Body of pancreas (tissue), 4 donors: ENCODE measurements at regions not wholly inside any gene's neighbourhood (a gene's known extent, or its start where the extent isn't known, plus 50 kb on each side); places are given as distances from the start of the nearest gene placed in this dataset.

Experiments
- ATAC-seq: fragments of 150-250 bp; one replicate; pipeline ENCODE4 v1.9.1; 2016
- DNase-seq, 4 donors: peaks; one replicate each; pipeline ENCODE4 v3.0.0-alpha.2; 2019
- H3K27ac ChIP-seq, 4 donors: fragments of 200-600 bp; sonication (generic); 1 replicate in 3 of 4; 2 replicates in 1 of 4; pipeline versions ENCODE4 v1.5.1 to v1.6.1; 2016 to 2019; ENCODE audit warnings: mild to moderate bottlenecking in 1 of 4, mixed read lengths in 1 of 4, moderate library complexity in 1 of 4
- H3K27me3 ChIP-seq, 2 donors: fragments of 200-600 bp; sonication (generic); one replicate each; pipeline ENCODE4 v1.6.0; 2016; ENCODE audit warnings: mild to moderate bottlenecking in 1 of 2
- H3K36me3 ChIP-seq, 2 donors: fragments of 200-600 bp; sonication (generic); replicated peaks in 1 of 2; 2 replicates each; pipeline ENCODE4 v1.5.1; 2016; ENCODE audit warnings: low read depth in 2 of 2; ENCODE audit not compliant: insufficient read depth in 1 of 2
- H3K4me1 ChIP-seq: fragments of 200-600 bp; sonication (generic); one replicate; pipeline ENCODE4 v1.6.0; 2016
- H3K4me3 ChIP-seq, 2 donors: fragments of 200-600 bp; sonication (generic); 1 replicate in 1 of 2; 2 replicates in 1 of 2; pipeline ENCODE4 v1.5.1; 2016 to 2019
- H3K9me3 ChIP-seq, 3 donors: fragments of 200-600 bp; sonication (generic); 1 replicate in 2 of 3; 2 replicates in 1 of 3; pipeline ENCODE4 v1.5.1; 2016
- CTCF ChIP-seq, 7 experiments: fragments of 450-650 bp in 4 of 7; fragments of 200-600 bp in 3 of 7; sonication (generic) in 3 of 7; IDR thresholded peaks; one replicate each; pipeline ENCODE4 v1.5.1; 2016 to 2019; ENCODE audit warnings: antibody characterized with exemption in 7 of 7
- POLR2A ChIP-seq, 3 donors: fragments of 450-650 bp; IDR thresholded peaks; one replicate each; pipeline ENCODE4 v1.6.1; 2016; ENCODE audit warnings: antibody characterized with exemption in 3 of 3, mild to moderate bottlenecking in 2 of 3
- WGBS, 2 donors: methylation state at CpG; one replicate each; pipeline ENCODE4 v1.1.5; 2017; 5-methylcytosine and 5-hydroxymethylcytosine counted together
- intact Hi-C: fragments of 100-400 bp; cut with DNase I; formaldehyde crosslinking; loops from one replicate; pipeline ENCODE4 v1.15.1; 2023

DNA sequence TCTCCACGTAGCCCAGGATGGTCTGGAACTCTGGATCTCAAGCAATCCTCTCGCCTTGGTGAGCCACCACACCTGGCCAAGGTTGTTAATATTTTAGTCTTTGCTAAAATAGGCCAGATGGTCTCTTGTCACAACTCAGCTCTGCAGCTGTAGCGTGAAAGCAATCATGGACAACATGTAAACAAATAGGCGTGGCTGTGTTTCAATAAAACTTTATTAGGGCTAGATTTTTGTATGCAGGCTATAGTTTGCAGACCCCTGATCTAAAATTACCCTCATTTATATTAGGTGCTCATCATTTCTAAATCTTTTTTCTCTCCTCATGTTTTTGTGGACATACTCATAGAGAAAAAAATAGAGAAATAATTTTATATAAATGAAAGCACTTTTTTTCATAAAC is 72.1 kb upstream of the SLC28A3 start:
- no peak overlapping the region for H3K27ac ChIP-seq
- TF ChIP-seq POLR2A (IDR thresholded peaks at IDR 0.05), result no peak
- no peak for TF ChIP-seq CTCF (IDR thresholded peaks at IDR 0.05)
- intact Hi-C loops, result no loop called here
- H3K27me3 ChIP-seq, result no peaks in the 10 kb centered on the region
- WGBS, 2 donors, result 80 to 85% methylated on average over 4 of the region's 4 CpGs
- no peak for DNase-seq
- ATAC-seq, result no peak
- no peaks in the 10 kb centered on the region for H3K4me1 ChIP-seq
- no peaks in the 10 kb centered on the region for H3K36me3 ChIP-seq
- H3K9me3 ChIP-seq, result no peaks in the 10 kb centered on the region
- no peak overlapping the region for H3K4me3 ChIP-seq

DNA sequence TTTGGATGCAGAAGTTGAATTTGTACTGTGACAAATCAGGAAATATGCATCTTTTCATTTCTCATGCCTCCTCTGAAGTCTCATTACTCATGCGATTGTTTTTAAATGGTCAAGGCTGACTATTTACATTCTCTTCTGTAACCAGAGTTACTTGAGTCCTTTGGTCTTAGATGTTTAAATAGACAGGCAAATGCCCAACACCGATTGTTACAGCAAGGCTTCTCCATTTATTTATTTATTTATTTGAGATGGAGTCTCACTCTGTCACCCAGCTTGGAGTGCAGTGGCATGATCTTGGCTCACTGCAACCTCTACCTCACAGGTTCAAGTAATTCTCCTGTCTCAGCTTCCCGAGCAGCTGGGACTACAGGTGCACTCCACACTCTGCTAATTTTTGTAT is 72.7 kb upstream of the SLC28A3 start:
- WGBS, 2 donors, result 79 to 86% methylated on average over 3 of the region's 3 CpGs
- Histone ChIP-seq H3K9me3 (no peaks in the 10 kb centered on the region), H3K27me3 (no peaks in the 10 kb centered on the region), H3K36me3 (no peaks in the 10 kb centered on the region), H3K4me3 (no peak overlapping the region), H3K27ac (no peak overlapping the region), H3K4me1 (no peaks in the 10 kb centered on the region)
- ATAC-seq, result no peak
- TF ChIP-seq POLR2A (IDR thresholded peaks at IDR 0.05) (no peak), CTCF (IDR thresholded peaks at IDR 0.05) (no peak)
- intact Hi-C loops, result no loop called here
- no peak for DNase-seq

DNA sequence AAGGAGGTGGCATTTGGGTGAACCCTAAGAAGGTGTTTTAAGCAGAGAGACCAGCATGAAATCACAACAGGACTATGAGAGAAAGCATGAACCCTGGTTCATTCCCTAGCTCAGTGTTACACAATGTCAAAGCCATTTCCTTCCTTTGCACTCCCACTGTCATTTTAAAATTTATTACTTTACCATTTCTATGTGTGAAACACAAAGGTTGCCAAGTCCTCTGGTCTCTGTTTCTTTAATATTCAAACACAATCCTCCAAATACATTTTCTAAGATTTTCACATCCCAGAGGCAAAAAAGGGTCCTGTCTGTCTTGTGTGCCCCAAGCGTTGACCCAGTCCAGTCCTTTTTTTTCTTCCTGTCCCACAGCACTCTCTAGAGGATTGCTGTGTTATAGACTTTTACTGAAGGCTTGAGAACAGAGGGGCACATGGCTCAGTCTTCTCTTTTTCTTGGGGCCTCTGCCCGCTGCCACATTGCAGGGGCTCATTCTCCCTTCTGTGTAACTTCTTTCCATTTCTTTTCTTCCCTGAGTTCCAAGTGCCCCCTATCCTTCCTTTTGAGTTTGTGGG is 78.6 kb upstream of the SLC28A3 start:
- no peak for ATAC-seq
- intact Hi-C loops, result no loop called here
- 25 to 33% methylated on average over 2 of the region's 2 CpGs for WGBS, 2 donors

GRCh38 chr9:84424931-84425330 is 84.4 kb upstream of the SLC28A3 start:
- DNase-seq (no peak), ATAC-seq (no peak)
- 95 to 96% methylated on average over 2 of the region's 2 CpGs for WGBS, 2 donors
- TF ChIP-seq CTCF (IDR thresholded peaks at IDR 0.05) (no peak), POLR2A (IDR thresholded peaks at IDR 0.05) (no peak)
- Histone ChIP-seq H3K27ac (no peak overlapping the region), H3K4me1 (no peaks in the 10 kb centered on the region), H3K4me3 (no peak overlapping the region), H3K9me3 (no peaks in the 10 kb centered on the region), H3K27me3 (no peaks in the 10 kb centered on the region), H3K36me3 (no peaks in the 10 kb centered on the region)
- intact Hi-C loops, result no loop called here

More for the DNA sequence above, 78.6 kb upstream of the SLC28A3 start:
- Histone ChIP-seq H3K27me3 (no peaks in the 10 kb centered on the region), H3K4me3 (no peak overlapping the region), H3K27ac (no peak overlapping the region), H3K9me3 (no peaks in the 10 kb centered on the region), H3K4me1 (no peaks in the 10 kb centered on the region), H3K36me3 (no peaks in the 10 kb centered on the region)
- no peak for DNase-seq
- TF ChIP-seq POLR2A (IDR thresholded peaks at IDR 0.05), result no peak
- peak in 2 of 7 experiments; percentile 18 to 24 for TF ChIP-seq CTCF (IDR thresholded peaks at IDR 0.05)

DNA sequence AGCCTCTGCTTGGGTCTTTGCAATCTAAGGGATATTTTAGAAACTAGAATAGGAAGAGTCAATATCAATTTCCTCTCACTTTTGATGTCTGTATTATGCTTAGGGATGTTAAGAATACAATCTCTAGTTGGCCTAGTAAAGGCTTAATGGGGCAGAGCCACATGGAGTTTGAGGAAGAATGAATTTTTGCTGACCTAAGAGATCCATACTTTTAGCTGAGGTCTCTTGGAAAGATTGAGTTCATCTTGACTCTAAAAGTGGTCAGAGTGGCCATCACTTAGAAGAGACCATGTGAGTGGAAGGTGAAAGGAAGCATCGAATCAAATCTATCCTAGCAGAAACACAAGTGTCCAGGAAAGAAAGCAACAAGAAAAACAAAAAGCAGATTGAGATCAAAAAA is 92.2 kb upstream of the SLC28A3 start:
- ATAC-seq, result no peak
- H3K9me3 ChIP-seq, result peaks cover 0 to 5% (median 0%) of the 10 kb centered on the region in 3 donors
- no peak overlapping the region for H3K4me3 ChIP-seq
- intact Hi-C loops, result no loop called here
- H3K4me1 ChIP-seq, result no peaks in the 10 kb centered on the region
- TF ChIP-seq POLR2A (IDR thresholded peaks at IDR 0.05), result no peak
- TF ChIP-seq CTCF (IDR thresholded peaks at IDR 0.05), result no peak
- H3K27me3 ChIP-seq, result no peaks in the 10 kb centered on the region
- DNase-seq, result no peak
- H3K27ac ChIP-seq, result no peak overlapping the region
- no peaks in the 10 kb centered on the region for H3K36me3 ChIP-seq
- 78 to 88% methylated on average over 1 of the region's 1 CpG for WGBS, 2 donors
